ENCODE measurements at regions not wholly inside any gene's neighbourhood (a gene's known extent, or its start where the extent isn't known, plus 50 kb on each side); places are given as distances from the start of the nearest gene placed in this dataset.

- no peak for TF ChIP-seq REST (IDR thresholded peaks at IDR 0.05)
Observed at GRCh38 chr1:177615251-177615650, 354.6 kb downstream of the SEC16B start (continued).

- H3K36me3 ChIP-seq (ENCODE audit: control insufficient read depth in 4 of 4, insufficient read depth in 3 of 4, low read depth in 1 of 4, low read length in 3 of 4): no peaks in the 10 kb centered on the region
- no peak for DNase-seq (ENCODE audit: low spot score)
- no peak overlapping the region for H3K27ac ChIP-seq (ENCODE audit: low read depth in 1 of 2, low read length in 2 of 2)
- no peak overlapping the region for H3K9ac ChIP-seq (ENCODE audit: low read depth in 1 of 2, low read length in 2 of 2)
- WGBS: 95% methylated on average over 1 of the region's 1 CpG
- no peak overlapping the region for H3K4me3 ChIP-seq (ENCODE audit: low read depth in 1 of 3, low read length in 3 of 3)
- H3K9me3 ChIP-seq (ENCODE audit: control insufficient read depth in 4 of 4, low read length in 3 of 4): no peaks in the 10 kb centered on the region
- no peaks in the 10 kb centered on the region for H3K27me3 ChIP-seq (ENCODE audit: control insufficient read depth in 4 of 4, insufficient read depth in 4 of 4, low read length in 3 of 4)
- TF ChIP-seq HNF4A (conservative IDR thresholded peaks at IDR 0.05) (no peak), MAX (IDR thresholded peaks at IDR 0.05) (no peak)
- no peaks in the 10 kb centered on the region for H3K4me1 ChIP-seq (ENCODE audit: control insufficient read depth in 4 of 4, insufficient read depth in 4 of 4, low read length in 3 of 4)
Observed at GRCh38 chr1:177611402-177611801, 358.5 kb downstream of the SEC16B start.

- no peaks in the 10 kb centered on the region for H3K36me3 ChIP-seq (ENCODE audit: control insufficient read depth in 4 of 4, insufficient read depth in 3 of 4, low read depth in 1 of 4, low read length in 3 of 4)
- H3K27ac ChIP-seq (ENCODE audit: low read depth in 1 of 2, low read length in 2 of 2): no peak overlapping the region
- TF ChIP-seq REST (IDR thresholded peaks at IDR 0.05) (no peak), JUND (IDR thresholded peaks at IDR 0.05) (no peak), RXRA (IDR thresholded peaks at IDR 0.05) (no peak), CTCF (IDR thresholded peaks at IDR 0.05; ENCODE audit: low read depth, low read length, missing input control) (no peak), ZBTB33 (IDR thresholded peaks at IDR 0.05) (no peak), ATF3 (IDR thresholded peaks at IDR 0.05) (no peak), RAD21 (IDR thresholded peaks at IDR 0.05) (no peak), YY1 (IDR thresholded peaks at IDR 0.05) (no peak), MAX (IDR thresholded peaks at IDR 0.05) (no peak), HNF4A (conservative IDR thresholded peaks at IDR 0.05) (no peak), TAF1 (conservative IDR thresholded peaks at IDR 0.05) (no peak), EGR1 (IDR thresholded peaks at IDR 0.05; ENCODE audit: low read depth in 2 of 2) (no peak), GABPA (IDR thresholded peaks at IDR 0.05 in 1 of 2, conservative IDR thresholded peaks at IDR 0.05 in 1 of 2) (no peak), FOXA2 (IDR thresholded peaks at IDR 0.05) (no peak), SP1 (IDR thresholded peaks at IDR 0.05) (no peak), NR2F2 (IDR thresholded peaks at IDR 0.05) (no peak), HNF4G (IDR thresholded peaks at IDR 0.05) (no peak), FOXA1 (IDR thresholded peaks at IDR 0.05) (no peak)
- no peak for DNase-seq (ENCODE audit: low spot score)
- no peaks in the 10 kb centered on the region for H3K4me1 ChIP-seq (ENCODE audit: control insufficient read depth in 4 of 4, insufficient read depth in 4 of 4, low read length in 3 of 4)
- H3K4me3 ChIP-seq (ENCODE audit: low read depth in 1 of 3, low read length in 3 of 3): no peak overlapping the region
- H3K9ac ChIP-seq (ENCODE audit: low read depth in 1 of 2, low read length in 2 of 2): no peak overlapping the region
- 82% methylated on average over 2 of the region's 2 CpGs for WGBS
- no peaks in the 10 kb centered on the region for H3K9me3 ChIP-seq (ENCODE audit: control insufficient read depth in 4 of 4, low read length in 3 of 4)
- no peaks in the 10 kb centered on the region for H3K27me3 ChIP-seq (ENCODE audit: control insufficient read depth in 4 of 4, insufficient read depth in 4 of 4, low read length in 3 of 4)
Observed at GRCh38 chr1:177609953-177610352, 359.9 kb downstream of the SEC16B start.
